GM12875 (cell line): ENCODE measurements at regions not wholly inside any gene's neighbourhood (a gene's known extent, or its start where the extent isn't known, plus 50 kb on each side); places are given as distances from the start of the nearest gene placed in this dataset.

Source experiments
- H3K4me3 ChIP-seq: one replicate; pipeline ENCODE4 v1.5.1; 2011; ENCODE audit warnings: low read depth, low read length, control low read depth
- CTCF ChIP-seq: IDR thresholded peaks from 2 replicates; pipeline ENCODE4 v1.5.1; 2011; ENCODE audit warnings: low read depth, mild to moderate bottlenecking, control low read depth, inconsistent platforms, low read length, moderate library complexity, borderline replicate concordance; ENCODE audit not compliant: insufficient read depth

- no peak for TF ChIP-seq CTCF
- no peak overlapping the region for H3K4me3 ChIP-seq
Measured at GRCh38 chr6:19368511-19368910, 468.7 kb upstream of the ID4 start.

DNA sequence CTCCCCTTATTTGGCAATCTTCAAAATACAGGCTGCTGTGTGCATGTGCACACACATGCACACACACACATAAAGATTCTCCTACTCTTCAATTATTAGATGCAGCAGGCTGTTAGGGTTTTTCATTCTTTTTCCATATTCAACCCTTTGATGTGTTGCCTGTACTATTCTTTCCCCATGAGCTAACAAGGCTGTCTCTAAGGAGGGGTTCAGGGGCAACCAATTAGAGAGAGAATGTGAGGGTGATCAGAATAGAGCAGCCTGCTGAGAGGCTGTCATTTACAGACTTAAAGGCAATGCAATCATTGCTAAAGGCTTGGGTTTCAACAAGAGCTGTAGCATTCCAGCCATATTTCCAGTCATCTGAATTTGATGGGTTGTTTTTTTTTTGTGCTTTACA is 467.4 kb upstream of the ID4 start:
- H3K4me3 ChIP-seq: no peak overlapping the region
- no peak for TF ChIP-seq CTCF

GRCh38 chr6:19370831-19371230 is 466.3 kb upstream of the ID4 start:
- TF ChIP-seq CTCF: no peak
- H3K4me3 ChIP-seq: no peak overlapping the region

DNA sequence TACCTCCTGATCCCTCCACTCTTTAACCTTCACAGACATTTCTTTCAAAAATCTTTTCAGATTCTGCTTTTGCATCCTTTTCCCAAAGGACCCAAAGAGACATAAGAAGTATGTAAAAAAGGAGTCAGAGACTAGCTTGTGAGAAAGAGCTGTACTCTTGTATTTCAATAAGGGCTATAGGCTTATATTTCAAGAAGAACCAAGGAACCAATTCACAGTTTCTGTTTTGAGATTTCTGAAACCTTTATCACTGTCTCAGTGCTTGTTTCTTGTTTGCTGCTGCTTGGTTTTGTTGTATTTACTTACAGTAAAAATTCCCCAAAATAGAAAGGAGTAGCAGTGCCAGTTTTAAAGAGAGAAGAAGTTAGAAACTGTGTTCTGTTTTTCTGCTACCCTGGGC is 461.6 kb upstream of the ID4 start:
- no peak for TF ChIP-seq CTCF
- no peak overlapping the region for H3K4me3 ChIP-seq

- TF ChIP-seq CTCF: no peak
Measured at GRCh38 chr6:19377722-19378121, 459.4 kb upstream of the ID4 start.

GRCh38 chr6:19380293-19380692 is 456.9 kb upstream of the ID4 start:
- TF ChIP-seq CTCF: no peak
- no peak overlapping the region for H3K4me3 ChIP-seq

More at GRCh38 chr6:19377722-19378121, 459.4 kb upstream of the ID4 start:
- H3K4me3 ChIP-seq: no peak overlapping the region

GRCh38 chr6:19382676-19383075 is 454.5 kb upstream of the ID4 start:
- H3K4me3 ChIP-seq: no peak overlapping the region
- no peak for TF ChIP-seq CTCF
